GM23338 (cell line): ENCODE measurements at regions not wholly inside any gene's neighbourhood (a gene's known extent, or its start where the extent isn't known, plus 50 kb on each side); places are given as distances from the start of the nearest gene placed in this dataset.

Experiments used
- ATAC-seq: fragments of 200-7000 bp; cut with Tn5 transposase; 3 replicates; pipeline ENCODE4 v1.9.1; 2020
- DNase-seq: peaks from one replicate; pipeline ENCODE4 v3.0.0-alpha.2; 2015; ENCODE audit warnings: low spot score
- H2AFZ ChIP-seq: fragments of 200-600 bp; sonication (generic); 2 replicates; pipeline ENCODE4 v1.8.0; 2016; ENCODE audit warnings: antibody characterized with exemption, mild to moderate bottlenecking, moderate library complexity
- H3F3A ChIP-seq: fragments of 200-600 bp; sonication (generic); replicated peaks from 2 replicates; pipeline ENCODE4 v1.8.0; 2017; ENCODE audit warnings: antibody characterized with exemption, mixed run types, low read depth
- H3K27ac ChIP-seq: fragments of 200-600 bp; sonication (generic); 2 replicates; pipeline ENCODE4 v1.6.1; 2016; ENCODE audit warnings: low read depth
- H3K27me3 ChIP-seq: fragments of 200-600 bp; sonication (generic); 2 replicates; pipeline ENCODE4 v1.8.0; 2016; ENCODE audit warnings: mild to moderate bottlenecking, mixed run types, moderate library complexity; ENCODE audit not compliant: insufficient read depth
- H3K36me3 ChIP-seq: fragments of 200-600 bp; sonication (generic); 2 replicates; pipeline ENCODE4 v1.8.0; 2016; ENCODE audit warnings: mild to moderate bottlenecking; ENCODE audit not compliant: insufficient read depth
- H3K4me1 ChIP-seq: fragments of 200-600 bp; sonication (generic); 2 replicates; pipeline ENCODE4 v1.8.0; 2016; ENCODE audit warnings: mild to moderate bottlenecking, moderate library complexity; ENCODE audit not compliant: insufficient read depth
- H3K4me2 ChIP-seq: fragments of 200-600 bp; sonication (generic); 2 replicates; pipeline ENCODE4 v1.7.1; 2017; ENCODE audit warnings: mixed run types
- H3K4me3 ChIP-seq: fragments of 200-600 bp; sonication (generic); 2 replicates; pipeline ENCODE4 v1.6.1; 2016; ENCODE audit warnings: mixed run types
- H3K79me2 ChIP-seq: fragments of 200-600 bp; sonication (generic); replicated peaks from 2 replicates; pipeline ENCODE4 v1.8.0; 2017; ENCODE audit warnings: mild to moderate bottlenecking; ENCODE audit not compliant: insufficient read depth
- H3K9me2 ChIP-seq: fragments of 200-600 bp; sonication (generic); 2 replicates; pipeline ENCODE4 v1.8.0; 2017; ENCODE audit not compliant: insufficient read depth
- H4K20me1 ChIP-seq: fragments of 200-600 bp; sonication (generic); replicated peaks from 2 replicates; pipeline ENCODE4 v1.8.0; 2017; ENCODE audit warnings: mild to moderate bottlenecking; ENCODE audit not compliant: insufficient read depth
- H3K27ac Mint-ChIP-seq: 2 replicates; pipeline ENCODE4 v1.8.0; 2020; ENCODE audit warnings: inconsistent platforms, mild to moderate bottlenecking, moderate library complexity, mixed read lengths
- H3K27me3 Mint-ChIP-seq: 3 replicates; pipeline ENCODE4 v1.8.0; 2022; ENCODE audit warnings: low read depth, mild to moderate bottlenecking, moderate library complexity, mixed read lengths, inconsistent platforms; ENCODE audit not compliant: insufficient read depth, poor library complexity
- H3K36me3 Mint-ChIP-seq: 3 replicates; pipeline ENCODE4 v1.8.0; 2021; ENCODE audit warnings: low read depth, mild to moderate bottlenecking, inconsistent platforms, moderate library complexity, mixed read lengths
- H3K4me1 Mint-ChIP-seq: 3 replicates; pipeline ENCODE4 v1.8.0; 2020; ENCODE audit warnings: mild to moderate bottlenecking, inconsistent platforms, mixed read lengths
- H3K4me3 Mint-ChIP-seq: 3 replicates; pipeline ENCODE4 v1.8.0; 2021; ENCODE audit warnings: moderate library complexity, mild to moderate bottlenecking, inconsistent platforms, mixed read lengths
- H3K9me3 Mint-ChIP-seq: 3 replicates; pipeline ENCODE4 v1.8.0; 2020; ENCODE audit warnings: moderate library complexity, mild to moderate bottlenecking, inconsistent platforms, mixed read lengths
- EZH2 ChIP-seq: fragments of 200-600 bp; sonication (generic); IDR thresholded peaks from one replicate; pipeline ENCODE4 v1.8.0; 2017; ENCODE audit warnings: antibody characterized with exemption, mild to moderate bottlenecking, low read depth; ENCODE audit not compliant: unreplicated experiment
- EZH2phosphoT487 ChIP-seq: fragments of 200-600 bp; sonication (generic); IDR thresholded peaks from one replicate; pipeline ENCODE4 v1.8.1; 2018; ENCODE audit warnings: antibody characterized with exemption; ENCODE audit not compliant: unreplicated experiment
- JUNB ChIP-seq: IDR thresholded peaks from one replicate; pipeline ENCODE4 v1.6.1; 2016; ENCODE audit warnings: antibody characterized with exemption; ENCODE audit not compliant: unreplicated experiment
- NANOG ChIP-seq: IDR thresholded peaks from 2 replicates; pipeline ENCODE4 v1.6.1; 2016; ENCODE audit warnings: antibody characterized with exemption, borderline replicate concordance
- POLR2AphosphoS5 ChIP-seq: IDR thresholded peaks from 2 replicates; pipeline ENCODE4 v1.6.1; 2016; ENCODE audit warnings: antibody characterized with exemption, low read depth
- STAT1 ChIP-seq: IDR thresholded peaks from one replicate; pipeline ENCODE4 v1.6.1; 2016; ENCODE audit warnings: antibody characterized with exemption; ENCODE audit not compliant: unreplicated experiment
- ZNF114 ChIP-seq: fragments of 250-450 bp; sonication (Bioruptor Pico); IDR thresholded peaks from 2 replicates; pipeline ENCODE4 v1.5.0; 2020; ENCODE audit warnings: mild to moderate bottlenecking, moderate library complexity
- ZNF331 ChIP-seq: fragments of 250-450 bp; sonication (Bioruptor Pico); IDR thresholded peaks from 2 replicates; pipeline ENCODE4 v1.5.0; 2020; ENCODE audit warnings: low read depth, mild to moderate bottlenecking, moderate library complexity
- TF ChIP-seq, protein P1 (sequence below), 2 experiments: fragments of 200-600 bp in 1 of 2; sonication (generic) in 1 of 2; conservative IDR thresholded peaks; 2 replicates each; pipeline versions ENCODE4 v1.5.1 to v1.6.1; 2016 to 2017; ENCODE audit warnings: antibody characterized with exemption in 2 of 2, low read depth in 2 of 2, mild to moderate bottlenecking in 2 of 2, moderate library complexity in 1 of 2
- TF ChIP-seq, protein P2 (sequence below): IDR thresholded peaks from one replicate; pipeline ENCODE4 v1.6.1; 2018; ENCODE audit warnings: antibody characterized with exemption; ENCODE audit not compliant: unreplicated experiment
- TF ChIP-seq, protein P3 (sequence below): IDR thresholded peaks from 2 replicates; pipeline ENCODE4 v1.6.1; 2016; ENCODE audit warnings: antibody characterized with exemption

DNA sequence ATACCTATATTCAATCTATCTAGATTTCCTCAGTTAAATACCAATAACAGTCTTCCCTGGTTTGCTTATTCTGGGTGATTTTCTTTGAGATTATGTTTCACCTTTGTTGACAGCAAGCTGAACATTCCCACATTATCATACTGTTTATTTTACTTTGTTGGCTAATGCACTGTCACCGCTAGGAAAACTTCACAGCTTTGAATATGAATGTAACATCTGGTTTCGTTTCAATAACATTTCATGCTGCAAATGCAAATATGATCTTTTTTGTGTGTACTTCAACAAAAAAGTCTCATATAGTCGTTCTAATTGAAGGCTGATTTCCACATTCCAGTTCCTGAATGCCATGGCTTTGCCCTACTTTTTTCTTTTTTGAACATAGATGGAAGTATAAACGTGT, 946.3 kb upstream of the GHITM start (continued):
- TF ChIP-seq ZNF331 (CRISPR knock-in tag), result no peak
- TF ChIP-seq NANOG, result no peak
- no peak for TF ChIP-seq JUNB
- no peak for TF ChIP-seq EZH2phosphoT487
- TF ChIP-seq POLR2AphosphoS5, result no peak
- no peak for TF ChIP-seq STAT1
- TF ChIP-seq ZNF114, result no peak
- no peak for TF ChIP-seq EZH2
- TF ChIP-seq, protein P1, sequence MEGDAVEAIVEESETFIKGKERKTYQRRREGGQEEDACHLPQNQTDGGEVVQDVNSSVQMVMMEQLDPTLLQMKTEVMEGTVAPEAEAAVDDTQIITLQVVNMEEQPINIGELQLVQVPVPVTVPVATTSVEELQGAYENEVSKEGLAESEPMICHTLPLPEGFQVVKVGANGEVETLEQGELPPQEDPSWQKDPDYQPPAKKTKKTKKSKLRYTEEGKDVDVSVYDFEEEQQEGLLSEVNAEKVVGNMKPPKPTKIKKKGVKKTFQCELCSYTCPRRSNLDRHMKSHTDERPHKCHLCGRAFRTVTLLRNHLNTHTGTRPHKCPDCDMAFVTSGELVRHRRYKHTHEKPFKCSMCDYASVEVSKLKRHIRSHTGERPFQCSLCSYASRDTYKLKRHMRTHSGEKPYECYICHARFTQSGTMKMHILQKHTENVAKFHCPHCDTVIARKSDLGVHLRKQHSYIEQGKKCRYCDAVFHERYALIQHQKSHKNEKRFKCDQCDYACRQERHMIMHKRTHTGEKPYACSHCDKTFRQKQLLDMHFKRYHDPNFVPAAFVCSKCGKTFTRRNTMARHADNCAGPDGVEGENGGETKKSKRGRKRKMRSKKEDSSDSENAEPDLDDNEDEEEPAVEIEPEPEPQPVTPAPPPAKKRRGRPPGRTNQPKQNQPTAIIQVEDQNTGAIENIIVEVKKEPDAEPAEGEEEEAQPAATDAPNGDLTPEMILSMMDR (conservative IDR thresholded peaks at IDR 0.05; ENCODE audit: low read depth in 2 of 2), result no peak
- TF ChIP-seq, protein P2, sequence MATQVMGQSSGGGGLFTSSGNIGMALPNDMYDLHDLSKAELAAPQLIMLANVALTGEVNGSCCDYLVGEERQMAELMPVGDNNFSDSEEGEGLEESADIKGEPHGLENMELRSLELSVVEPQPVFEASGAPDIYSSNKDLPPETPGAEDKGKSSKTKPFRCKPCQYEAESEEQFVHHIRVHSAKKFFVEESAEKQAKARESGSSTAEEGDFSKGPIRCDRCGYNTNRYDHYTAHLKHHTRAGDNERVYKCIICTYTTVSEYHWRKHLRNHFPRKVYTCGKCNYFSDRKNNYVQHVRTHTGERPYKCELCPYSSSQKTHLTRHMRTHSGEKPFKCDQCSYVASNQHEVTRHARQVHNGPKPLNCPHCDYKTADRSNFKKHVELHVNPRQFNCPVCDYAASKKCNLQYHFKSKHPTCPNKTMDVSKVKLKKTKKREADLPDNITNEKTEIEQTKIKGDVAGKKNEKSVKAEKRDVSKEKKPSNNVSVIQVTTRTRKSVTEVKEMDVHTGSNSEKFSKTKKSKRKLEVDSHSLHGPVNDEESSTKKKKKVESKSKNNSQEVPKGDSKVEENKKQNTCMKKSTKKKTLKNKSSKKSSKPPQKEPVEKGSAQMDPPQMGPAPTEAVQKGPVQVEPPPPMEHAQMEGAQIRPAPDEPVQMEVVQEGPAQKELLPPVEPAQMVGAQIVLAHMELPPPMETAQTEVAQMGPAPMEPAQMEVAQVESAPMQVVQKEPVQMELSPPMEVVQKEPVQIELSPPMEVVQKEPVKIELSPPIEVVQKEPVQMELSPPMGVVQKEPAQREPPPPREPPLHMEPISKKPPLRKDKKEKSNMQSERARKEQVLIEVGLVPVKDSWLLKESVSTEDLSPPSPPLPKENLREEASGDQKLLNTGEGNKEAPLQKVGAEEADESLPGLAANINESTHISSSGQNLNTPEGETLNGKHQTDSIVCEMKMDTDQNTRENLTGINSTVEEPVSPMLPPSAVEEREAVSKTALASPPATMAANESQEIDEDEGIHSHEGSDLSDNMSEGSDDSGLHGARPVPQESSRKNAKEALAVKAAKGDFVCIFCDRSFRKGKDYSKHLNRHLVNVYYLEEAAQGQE, result no peak
- TF ChIP-seq, protein P3, sequence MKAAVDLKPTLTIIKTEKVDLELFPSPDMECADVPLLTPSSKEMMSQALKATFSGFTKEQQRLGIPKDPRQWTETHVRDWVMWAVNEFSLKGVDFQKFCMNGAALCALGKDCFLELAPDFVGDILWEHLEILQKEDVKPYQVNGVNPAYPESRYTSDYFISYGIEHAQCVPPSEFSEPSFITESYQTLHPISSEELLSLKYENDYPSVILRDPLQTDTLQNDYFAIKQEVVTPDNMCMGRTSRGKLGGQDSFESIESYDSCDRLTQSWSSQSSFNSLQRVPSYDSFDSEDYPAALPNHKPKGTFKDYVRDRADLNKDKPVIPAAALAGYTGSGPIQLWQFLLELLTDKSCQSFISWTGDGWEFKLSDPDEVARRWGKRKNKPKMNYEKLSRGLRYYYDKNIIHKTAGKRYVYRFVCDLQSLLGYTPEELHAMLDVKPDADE, result no peak

DNA sequence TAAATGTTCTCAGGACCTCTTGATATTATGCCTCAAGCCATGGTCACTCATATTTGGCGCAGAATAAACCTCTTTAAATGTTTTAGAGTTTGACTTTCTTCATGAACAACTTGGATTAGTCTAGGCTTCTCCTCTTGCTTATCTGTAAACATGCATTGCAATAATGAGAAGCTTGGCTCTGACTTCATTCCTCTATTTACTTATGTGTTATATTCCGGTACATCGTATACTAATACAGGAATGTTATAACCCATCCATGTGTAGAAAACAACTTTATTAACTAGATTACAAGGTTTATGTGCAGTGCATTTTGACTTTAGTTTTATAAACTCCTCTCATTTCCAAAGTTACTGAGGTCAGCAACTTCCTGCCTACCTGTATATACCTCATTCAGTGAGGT, 944.3 kb upstream of the GHITM start:
- no peak overlapping the region for H3K4me3 Mint-ChIP-seq
- Histone ChIP-seq H3K9me2 (0 out of 2 replicates have a peak, but pooled peaks cover 3% of the 10 kb centered on the region), H3F3A (no peaks in the 10 kb centered on the region), H3K27ac (no peak overlapping the region), H4K20me1 (no peaks in the 10 kb centered on the region), H3K36me3 (no peaks in the 10 kb centered on the region), H3K4me2 (no peak overlapping the region), H3K79me2 (no peaks in the 10 kb centered on the region), H3K4me3 (no peak overlapping the region), H3K4me1 (peaks cover 9% of the 10 kb centered on the region; the same call in 1 of the 2 replicates), H3K27me3 (no peaks in the 10 kb centered on the region), H2AFZ (no peak overlapping the region)
- H3K9me3 Mint-ChIP-seq, result no peaks in the 10 kb centered on the region
- DNase-seq, result no peak
- H3K36me3 Mint-ChIP-seq, result no peaks in the 10 kb centered on the region
- H3K4me1 Mint-ChIP-seq, result peaks cover 9% of the 10 kb centered on the region
- no peak for ATAC-seq
- no peak overlapping the region for H3K27ac Mint-ChIP-seq
- no peaks in the 10 kb centered on the region for H3K27me3 Mint-ChIP-seq
- TF ChIP-seq EZH2, result no peak
- no peak for TF ChIP-seq JUNB
- TF ChIP-seq, protein P2, result no peak
- no peak for TF ChIP-seq STAT1
